BJ (cell line): ENCODE measurements at regions not wholly inside any gene's neighbourhood (a gene's known extent, or its start where the extent isn't known, plus 50 kb on each side); places are given as distances from the start of the nearest gene placed in this dataset.

Experiments
- CTCF ChIA-PET: fragments of 350-600 bp; formaldehyde crosslinking; extraction: SDS; loops from one replicate; lab custom pipeline; 2021; ENCODE audit warnings: antibody characterized with exemption, inconsistent platforms; lab: Yijun Ruan, JAX
- POLR2A ChIA-PET: fragments of 300-600 bp; sonication (Branson Sonifier 250); formaldehyde crosslinking; extraction: SDS; loops from one replicate; lab custom pipeline; 2021; ENCODE audit warnings: antibody characterized with exemption; lab: Charles Lee
- DNase-seq: peaks from one replicate; pipeline ENCODE4 v3.0.0-alpha.2; 2011; ENCODE audit warnings: low read depth
- H3K27me3 ChIP-seq: 2 replicates; pipeline ENCODE4 v1.6.0; 2011; ENCODE audit warnings: low read length; ENCODE audit not compliant: control insufficient read depth, insufficient read depth
- H3K36me3 ChIP-seq: 2 replicates; pipeline ENCODE4 v1.5.1; 2011; ENCODE audit warnings: low read length; ENCODE audit not compliant: control insufficient read depth, insufficient read depth
- H3K4me3 ChIP-seq: 2 replicates; pipeline ENCODE4 v1.5.1; 2011; ENCODE audit warnings: low read depth, mild to moderate bottlenecking, control low read depth, low read length
- CTCF ChIP-seq: IDR thresholded peaks from 2 replicates; pipeline ENCODE4 v1.5.1; 2011; ENCODE audit warnings: low read depth, mild to moderate bottlenecking, control low read depth, inconsistent platforms, low read length, moderate library complexity; ENCODE audit not compliant: insufficient read depth

GRCh38 chr18:61076986-61077385, 256.2 kb upstream of the CDH20 start:
- no peaks in the 10 kb centered on the region for H3K27me3 ChIP-seq
- ChIA-PET POLR2A (no interaction called here), CTCF (no interaction called here)
- H3K36me3 ChIP-seq = no peaks in the 10 kb centered on the region
- no peak for DNase-seq
- no peak overlapping the region for H3K4me3 ChIP-seq
- no peak for TF ChIP-seq CTCF

- CTCF ChIA-PET = interaction anchor here (0.7 kb wide), 1 partner anchor 10 kb away, joined by 3 read pairs; no protein-coding TSS in a partner anchor
- POLR2A ChIA-PET = no interaction called here
- H3K4me3 ChIP-seq = no peak overlapping the region
- no peak for DNase-seq
- TF ChIP-seq CTCF = no peak
- no peaks in the 10 kb centered on the region for H3K36me3 ChIP-seq
- H3K27me3 ChIP-seq = no peaks in the 10 kb centered on the region
Observed at GRCh38 chr18:61079714-61080113, 253.5 kb upstream of the CDH20 start.

GRCh38 chr18:61080954-61081528, 252.2 kb upstream of the CDH20 start:
- H3K27me3 ChIP-seq = no peaks in the 10 kb centered on the region
- TF ChIP-seq CTCF = no peak
- no peaks in the 10 kb centered on the region for H3K36me3 ChIP-seq
- H3K4me3 ChIP-seq = no peak overlapping the region
- ChIA-PET CTCF (no interaction called here), POLR2A (no interaction called here)
- DNase-seq = no peak

GRCh38 chr18:61082976-61083630, 250.1 kb upstream of the CDH20 start:
- CTCF ChIA-PET = no interaction called here
- no peaks in the 10 kb centered on the region for H3K27me3 ChIP-seq
- TF ChIP-seq CTCF = no peak
- H3K36me3 ChIP-seq = no peaks in the 10 kb centered on the region
- H3K4me3 ChIP-seq = no peak overlapping the region
- DNase-seq = no peak
- POLR2A ChIA-PET = no interaction called here

- ChIA-PET POLR2A (no interaction called here), CTCF (no interaction called here)
- TF ChIP-seq CTCF = no peak
- Histone ChIP-seq H3K4me3 (no peak overlapping the region), H3K36me3 (no peaks in the 10 kb centered on the region), H3K27me3 (no peaks in the 10 kb centered on the region)
- DNase-seq = no peak
Observed at GRCh38 chr18:61085036-61085435, 248.2 kb upstream of the CDH20 start.
